ENCODE measurements at regions not wholly inside any gene's neighbourhood (a gene's known extent, or its start where the extent isn't known, plus 50 kb on each side); places are given as distances from the start of the nearest gene placed in this dataset.
"Not testable (repeated sequence)": the region's sequence is repeated elsewhere in the genome, so short reads cannot be mapped to it uniquely, and the experiment has no call there.

GRCh38 chr4:66795724-66796123 lies 749.6 kb downstream of the CENPC start:
- intact Hi-C loops (cut with DNase I), result no loop called here
- TF ChIP-seq, protein P1, sequence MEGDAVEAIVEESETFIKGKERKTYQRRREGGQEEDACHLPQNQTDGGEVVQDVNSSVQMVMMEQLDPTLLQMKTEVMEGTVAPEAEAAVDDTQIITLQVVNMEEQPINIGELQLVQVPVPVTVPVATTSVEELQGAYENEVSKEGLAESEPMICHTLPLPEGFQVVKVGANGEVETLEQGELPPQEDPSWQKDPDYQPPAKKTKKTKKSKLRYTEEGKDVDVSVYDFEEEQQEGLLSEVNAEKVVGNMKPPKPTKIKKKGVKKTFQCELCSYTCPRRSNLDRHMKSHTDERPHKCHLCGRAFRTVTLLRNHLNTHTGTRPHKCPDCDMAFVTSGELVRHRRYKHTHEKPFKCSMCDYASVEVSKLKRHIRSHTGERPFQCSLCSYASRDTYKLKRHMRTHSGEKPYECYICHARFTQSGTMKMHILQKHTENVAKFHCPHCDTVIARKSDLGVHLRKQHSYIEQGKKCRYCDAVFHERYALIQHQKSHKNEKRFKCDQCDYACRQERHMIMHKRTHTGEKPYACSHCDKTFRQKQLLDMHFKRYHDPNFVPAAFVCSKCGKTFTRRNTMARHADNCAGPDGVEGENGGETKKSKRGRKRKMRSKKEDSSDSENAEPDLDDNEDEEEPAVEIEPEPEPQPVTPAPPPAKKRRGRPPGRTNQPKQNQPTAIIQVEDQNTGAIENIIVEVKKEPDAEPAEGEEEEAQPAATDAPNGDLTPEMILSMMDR (IDR thresholded peaks at IDR 0.05), result no peak
- TF ChIP-seq EP300 (IDR thresholded peaks at IDR 0.05) (no peak), POLR2A (IDR thresholded peaks at IDR 0.05) (no peak)
- H3K36me3 ChIP-seq, result no peaks in the 10 kb centered on the region
- no peaks in the 10 kb centered on the region for H3K9me3 ChIP-seq
- 90 to 93% (median 92%) methylated on average over 3 of the region's 3 CpGs for WGBS, 3 donors
- H3K4me3 ChIP-seq, result no peak overlapping the region
- H3K27me3 ChIP-seq, result no peaks in the 10 kb centered on the region
- no peaks in the 10 kb centered on the region for H3K4me1 ChIP-seq (ENCODE audit: insufficient read depth)
- DNase-seq, result no peak
- no peak overlapping the region for H3K27ac ChIP-seq

GRCh38 chr4:66794390-66795034 lies 750.8 kb downstream of the CENPC start:
- no peak for DNase-seq
- intact Hi-C loops (cut with DNase I), result no loop called here
- Histone ChIP-seq H3K27ac (no peak overlapping the region), H3K9me3 (no peaks in the 10 kb centered on the region), H3K4me1 (ENCODE audit: insufficient read depth) (no peaks in the 10 kb centered on the region), H3K4me3 (no peak overlapping the region), H3K27me3 (no peaks in the 10 kb centered on the region), H3K36me3 (no peaks in the 10 kb centered on the region)
- TF ChIP-seq POLR2A (IDR thresholded peaks at IDR 0.05), result no peak
- TF ChIP-seq, protein P1 (IDR thresholded peaks at IDR 0.05), result no peak
- WGBS, 3 donors, result 49 to 71% (median 54%) methylated on average over 3 of the region's 3 CpGs

DNA sequence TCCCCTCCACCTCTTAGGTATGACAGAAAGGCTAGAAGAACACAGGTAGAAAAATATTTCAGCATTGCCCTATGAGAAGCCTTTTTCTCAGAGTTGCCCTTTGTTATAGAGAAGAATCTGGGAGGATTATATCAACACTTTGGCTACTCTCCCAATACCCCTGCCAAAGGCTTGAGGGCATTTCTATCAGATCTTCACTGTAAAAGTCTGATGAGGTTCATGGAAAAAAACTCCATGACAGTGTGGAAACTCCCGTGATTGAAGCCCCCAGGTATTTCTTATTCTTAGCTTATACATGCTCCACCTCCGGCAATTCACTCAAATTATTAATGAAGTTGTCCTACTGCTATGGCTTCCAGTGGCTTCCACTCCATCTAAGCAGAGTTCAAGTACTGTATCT lies 753.6 kb downstream of the CENPC start:
- no peak for DNase-seq
- no peaks in the 10 kb centered on the region for H3K27me3 ChIP-seq
- H3K27ac ChIP-seq, result no peak overlapping the region
- 78 to 87% (median 83%) methylated on average over 2 of the region's 2 CpGs for WGBS, 3 donors
- H3K36me3 ChIP-seq, result no peaks in the 10 kb centered on the region
- TF ChIP-seq EP300 (IDR thresholded peaks at IDR 0.05) (no peak), POLR2A (IDR thresholded peaks at IDR 0.05) (no peak)
- TF ChIP-seq, protein P1 (IDR thresholded peaks at IDR 0.05), result no peak
- H3K4me3 ChIP-seq, result no peak overlapping the region
- no peaks in the 10 kb centered on the region for H3K9me3 ChIP-seq
- intact Hi-C loops (cut with DNase I), result no loop called here
- H3K4me1 ChIP-seq (ENCODE audit: insufficient read depth), result no peaks in the 10 kb centered on the region

- Histone ChIP-seq H3K4me3 (no peak overlapping the region), H3K4me1 (ENCODE audit: insufficient read depth) (no peaks in the 10 kb centered on the region), H3K9me3 (no peaks in the 10 kb centered on the region), H3K27me3 (no peaks in the 10 kb centered on the region), H3K27ac (no peak overlapping the region), H3K36me3 (no peaks in the 10 kb centered on the region)
- intact Hi-C loops (cut with DNase I), result no loop called here
- TF ChIP-seq EP300 (IDR thresholded peaks at IDR 0.05) (no peak), POLR2A (IDR thresholded peaks at IDR 0.05) (no peak)
- TF ChIP-seq, protein P1 (IDR thresholded peaks at IDR 0.05), result no peak
- 88 to 89% (median 88%) methylated on average over 2 of the region's 2 CpGs for WGBS, 3 donors
- no peak for DNase-seq
Measured at GRCh38 chr4:66785479-66785878, 759.8 kb downstream of the CENPC start.

DNA sequence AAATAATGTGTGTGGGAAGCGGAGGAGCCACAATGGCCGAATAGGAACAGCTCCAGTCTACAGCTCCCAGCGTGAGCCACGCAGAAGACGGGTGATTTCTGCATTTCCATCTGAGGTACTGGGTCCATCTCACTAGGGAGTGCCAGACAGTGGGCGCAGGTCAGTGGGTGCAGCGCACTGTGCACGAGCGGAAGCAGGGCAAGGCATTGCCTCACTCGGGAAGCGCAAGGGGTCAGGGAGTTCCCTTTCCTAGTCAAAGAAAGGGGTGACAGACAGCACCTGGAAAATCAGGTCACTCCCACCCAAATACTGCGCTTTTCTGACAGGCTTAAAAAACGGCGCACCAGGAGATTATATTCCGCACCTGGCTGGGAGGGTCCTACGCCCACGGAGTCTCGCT lies 762.6 kb downstream of the CENPC start:
- WGBS, 3 donors, result 83 to 91% (median 88%) methylated on average over 18 of the region's 18 CpGs
- H3K9me3 ChIP-seq; H3K4me1 ChIP-seq (ENCODE audit: insufficient read depth); DNase-seq; H3K36me3 ChIP-seq; H3K27ac ChIP-seq; H3K27me3 ChIP-seq; intact Hi-C loops (cut with DNase I); H3K4me3 ChIP-seq: not testable (repeated sequence)

Measured in ovary (tissue), 7 donors.